ENCODE measurements at regions not wholly inside any gene's neighbourhood (a gene's known extent, or its start where the extent isn't known, plus 50 kb on each side); places are given as distances from the start of the nearest gene placed in this dataset.

DNA sequence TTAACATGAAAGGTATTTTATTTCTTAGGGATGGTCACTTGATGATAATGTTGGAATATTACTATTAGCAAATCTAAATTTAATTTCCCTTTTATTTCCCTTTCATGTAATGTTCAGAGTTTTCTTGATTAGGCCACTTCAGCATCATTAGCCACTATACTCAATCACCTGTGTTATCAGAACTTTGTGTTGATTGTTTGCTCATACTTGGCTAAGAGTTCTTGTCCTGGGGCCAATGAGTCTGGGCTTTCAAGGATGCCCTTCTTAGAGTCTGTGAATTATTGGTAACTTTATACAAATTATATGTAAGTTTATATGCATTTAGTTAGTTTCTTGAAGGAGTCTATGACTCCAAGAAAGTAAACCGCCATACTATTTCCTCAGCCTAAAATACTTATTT lies 408.0 kb upstream of the DDX18 start:
- Mint-ChIP-seq H3K9me3 (peaks cover 5% of the 10 kb centered on the region), H3K4me3 (no peak overlapping the region), H3K36me3 (no peaks in the 10 kb centered on the region), H3K4me1 (no peaks in the 10 kb centered on the region), H3K27me3 (no peaks in the 10 kb centered on the region), H3K27ac (no peak overlapping the region)
- CTCF ChIA-PET = no interaction called here
- no peak for DNase-seq

DNA sequence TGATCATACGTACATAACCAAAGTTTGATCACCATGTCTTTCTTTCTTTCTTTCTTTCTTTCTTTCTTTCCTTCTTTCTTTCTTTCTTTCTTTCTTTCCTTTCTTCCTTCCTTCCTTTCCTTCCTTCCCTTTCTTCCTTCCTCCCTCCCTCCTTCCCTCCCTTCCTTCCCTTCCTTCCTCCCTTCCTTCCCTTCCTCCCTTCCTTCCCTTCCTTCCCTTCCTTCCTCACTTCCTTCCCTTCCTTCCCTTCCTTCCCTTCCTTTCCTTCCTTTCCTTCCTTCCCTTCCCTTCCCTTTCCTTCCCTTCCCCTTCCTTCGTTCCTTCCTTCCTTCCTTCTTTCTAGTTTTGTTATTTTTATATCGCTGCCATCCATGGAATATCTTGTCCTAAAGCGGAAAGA lies 406.7 kb upstream of the DDX18 start:
- Mint-ChIP-seq H3K27ac (no peak overlapping the region), H3K4me3 (no peak overlapping the region), H3K27me3 (no peaks in the 10 kb centered on the region), H3K4me1 (no peaks in the 10 kb centered on the region), H3K36me3 (no peaks in the 10 kb centered on the region), H3K9me3 (peaks cover 6% of the 10 kb centered on the region)
- CTCF ChIA-PET = no interaction called here
- DNase-seq = no peak

DNA sequence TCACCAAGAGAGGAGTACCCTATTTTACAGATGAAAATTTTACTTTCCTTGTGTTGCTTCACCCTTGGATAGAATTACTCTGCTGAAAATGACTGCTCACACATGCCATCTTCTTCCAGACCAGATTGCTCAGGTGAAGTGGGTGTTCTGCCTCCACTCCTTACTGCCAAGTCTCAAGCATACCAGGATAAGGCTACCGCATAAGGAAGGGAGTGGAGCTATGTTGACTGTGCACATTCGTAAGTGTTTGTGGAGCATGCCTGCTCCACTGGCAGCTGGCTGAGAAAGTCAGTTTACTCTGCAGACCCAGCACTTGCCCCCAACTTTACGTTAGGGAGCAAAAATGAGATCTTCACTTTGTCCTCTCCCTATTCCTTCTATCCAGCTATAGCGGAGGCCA lies 405.0 kb upstream of the DDX18 start:
- CTCF ChIA-PET = no interaction called here
- no peaks in the 10 kb centered on the region for H3K27me3 Mint-ChIP-seq
- no peaks in the 10 kb centered on the region for H3K4me1 Mint-ChIP-seq
- no peak overlapping the region for H3K27ac Mint-ChIP-seq
- H3K36me3 Mint-ChIP-seq = no peaks in the 10 kb centered on the region
- peaks cover 7% of the 10 kb centered on the region for H3K9me3 Mint-ChIP-seq
- H3K4me3 Mint-ChIP-seq = no peak overlapping the region
- DNase-seq = no peak

DNA sequence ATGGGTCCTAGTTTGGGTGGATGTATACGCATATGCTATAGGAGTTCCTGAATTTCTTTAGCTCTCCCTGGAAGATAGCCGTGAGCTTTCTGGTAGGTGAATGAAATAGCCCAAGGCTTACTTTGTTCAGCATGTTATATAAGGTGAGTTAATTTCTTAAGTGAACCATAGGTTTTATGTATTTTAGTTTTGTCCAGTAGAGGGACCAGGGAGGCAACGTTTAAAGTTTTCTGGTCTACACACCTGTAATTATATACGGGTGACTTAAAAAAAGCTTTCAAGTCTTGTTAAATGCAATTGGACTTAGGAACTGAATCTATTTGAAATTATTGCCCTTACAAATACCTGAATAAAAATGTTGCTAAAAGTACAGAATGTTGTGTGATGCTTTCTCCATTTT lies 402.5 kb upstream of the DDX18 start:
- no peak overlapping the region for H3K4me3 Mint-ChIP-seq
- CTCF ChIA-PET = no interaction called here

DNA sequence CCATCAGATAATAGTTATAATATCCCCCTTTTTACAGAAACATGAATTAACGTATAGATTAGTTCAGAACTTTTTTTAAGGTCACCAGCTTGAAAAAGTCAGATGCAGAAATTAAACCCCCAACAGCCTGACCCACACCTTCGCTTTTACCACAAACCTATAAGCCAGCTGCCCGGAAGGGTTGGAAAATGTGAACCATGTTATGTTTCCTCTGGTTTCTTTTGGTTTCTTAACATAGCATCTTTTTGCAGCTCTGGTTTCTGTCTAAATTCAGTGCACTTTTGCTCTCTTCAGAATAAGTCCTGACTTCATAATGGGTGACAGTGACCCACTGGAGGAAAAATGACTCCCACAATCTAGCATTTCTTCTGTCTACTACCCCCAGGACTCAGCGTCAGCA lies 381.7 kb upstream of the DDX18 start:
- H3K4me3 Mint-ChIP-seq = no peak overlapping the region
- H3K36me3 Mint-ChIP-seq = no peaks in the 10 kb centered on the region
- peaks cover 4% of the 10 kb centered on the region for H3K9me3 Mint-ChIP-seq
- DNase-seq = no peak
- H3K27ac Mint-ChIP-seq = no peak overlapping the region
- no peaks in the 10 kb centered on the region for H3K4me1 Mint-ChIP-seq
- no peaks in the 10 kb centered on the region for H3K27me3 Mint-ChIP-seq
- CTCF ChIA-PET = no interaction called here

More for the DNA sequence above, 402.5 kb upstream of the DDX18 start:
- no peak for DNase-seq
- H3K4me1 Mint-ChIP-seq = no peaks in the 10 kb centered on the region
- H3K36me3 Mint-ChIP-seq = no peaks in the 10 kb centered on the region
- no peak overlapping the region for H3K27ac Mint-ChIP-seq
- H3K27me3 Mint-ChIP-seq = no peaks in the 10 kb centered on the region
- peaks cover 4% of the 10 kb centered on the region for H3K9me3 Mint-ChIP-seq

DNA sequence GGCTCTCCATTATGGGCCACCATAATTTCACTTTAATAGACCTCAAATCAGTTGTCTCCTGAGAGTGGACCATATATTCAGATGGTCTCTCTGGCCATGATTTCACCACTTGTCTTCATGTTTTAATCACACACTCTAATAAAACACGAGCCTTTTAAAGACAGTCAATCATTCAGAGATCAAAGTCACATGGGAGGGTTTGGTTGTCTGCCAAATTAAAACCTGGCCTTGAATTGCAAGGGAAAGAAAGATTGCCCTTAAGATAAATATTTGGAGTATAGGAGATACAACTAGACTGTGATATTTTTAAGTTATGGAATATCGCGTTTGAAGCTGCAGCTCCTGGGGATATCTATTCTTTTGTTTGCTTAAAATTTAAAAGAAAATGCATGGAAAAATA lies 377.8 kb upstream of the DDX18 start:
- peaks cover 5% of the 10 kb centered on the region for H3K9me3 Mint-ChIP-seq
- no peaks in the 10 kb centered on the region for H3K27me3 Mint-ChIP-seq
- H3K4me1 Mint-ChIP-seq = no peaks in the 10 kb centered on the region
- no peaks in the 10 kb centered on the region for H3K36me3 Mint-ChIP-seq
- no peak for DNase-seq
- H3K4me3 Mint-ChIP-seq = no peak overlapping the region
- CTCF ChIA-PET = no interaction called here
- no peak overlapping the region for H3K27ac Mint-ChIP-seq

DNA sequence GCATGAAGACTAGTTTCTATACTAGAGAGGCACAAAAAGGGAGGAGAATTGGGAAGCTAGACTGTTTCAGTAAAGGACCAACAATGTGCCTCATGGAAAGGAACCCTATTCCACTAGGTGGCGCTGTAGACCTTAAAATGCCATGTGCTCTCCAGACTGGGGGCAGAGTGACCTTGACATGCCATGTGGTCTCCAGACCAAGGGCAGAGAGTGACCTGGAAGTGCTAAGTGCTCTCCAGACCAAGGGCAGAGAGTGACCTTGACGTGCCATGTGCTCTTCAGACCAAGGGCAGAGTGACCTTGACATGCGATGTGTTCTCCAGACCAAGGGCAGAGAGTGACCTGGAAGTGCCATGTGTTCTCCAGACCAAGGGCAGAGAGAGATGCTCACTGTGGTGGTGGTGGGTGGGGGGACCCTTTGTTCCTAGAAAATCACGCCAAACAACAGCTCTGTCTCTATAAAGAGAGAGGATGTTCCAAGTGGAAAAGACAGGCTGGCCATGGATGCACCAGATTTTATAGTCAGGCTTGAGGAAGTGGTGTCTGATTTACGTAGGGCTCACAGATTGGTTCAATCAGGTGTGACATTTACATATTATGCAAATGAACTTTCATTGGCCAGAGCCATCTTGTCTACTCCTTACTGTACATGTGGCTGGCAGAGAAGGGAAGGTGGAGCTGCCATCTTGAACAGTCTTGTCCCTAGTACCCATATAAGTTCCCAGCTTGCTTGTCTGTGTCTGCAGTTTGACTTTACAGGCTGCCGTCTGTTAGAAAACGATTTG lies 344.0 kb upstream of the DDX18 start:
- no peak overlapping the region for H3K27ac Mint-ChIP-seq

DNA sequence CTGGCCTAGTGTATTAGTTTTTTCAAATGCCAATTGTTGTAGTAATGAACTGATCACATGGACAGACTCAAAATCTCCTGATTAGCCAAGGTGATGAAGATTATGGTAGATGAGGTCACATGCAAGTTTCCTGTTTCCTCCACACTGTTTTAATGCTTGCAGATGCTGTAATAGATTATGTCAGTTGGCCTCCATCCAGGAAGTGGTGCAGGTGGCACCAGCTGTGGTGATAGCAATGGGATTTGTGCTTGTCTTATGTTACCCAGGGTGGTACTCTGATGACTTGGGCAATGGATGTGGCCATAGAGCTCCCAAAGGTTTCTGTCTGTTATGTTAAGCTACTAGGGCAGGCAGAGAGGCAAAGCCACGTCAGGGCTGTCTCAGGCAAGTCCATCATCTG lies 332.9 kb upstream of the DDX18 start:
- H3K27ac Mint-ChIP-seq = no peak overlapping the region
- H3K4me3 Mint-ChIP-seq = no peak overlapping the region
- no peaks in the 10 kb centered on the region for H3K36me3 Mint-ChIP-seq
- DNase-seq = no peak
- CTCF ChIA-PET = no interaction called here
- no peaks in the 10 kb centered on the region for H3K4me1 Mint-ChIP-seq
- no peaks in the 10 kb centered on the region for H3K27me3 Mint-ChIP-seq
- peaks cover 19% of the 10 kb centered on the region for H3K9me3 Mint-ChIP-seq

More for the DNA sequence above, 344.0 kb upstream of the DDX18 start:
- H3K4me1 Mint-ChIP-seq = no peaks in the 10 kb centered on the region
- DNase-seq = peak; percentile 27
- CTCF ChIA-PET = interaction anchor here (0.6 to 1.5 kb wide), 3 partner anchors 64 to 315 kb away, joined by 3 read pairs; no protein-coding TSS in a partner anchor
- H3K9me3 Mint-ChIP-seq = peaks cover 18% of the 10 kb centered on the region
- H3K36me3 Mint-ChIP-seq = no peaks in the 10 kb centered on the region
- H3K27me3 Mint-ChIP-seq = no peaks in the 10 kb centered on the region
- no peak overlapping the region for H3K4me3 Mint-ChIP-seq

DNA sequence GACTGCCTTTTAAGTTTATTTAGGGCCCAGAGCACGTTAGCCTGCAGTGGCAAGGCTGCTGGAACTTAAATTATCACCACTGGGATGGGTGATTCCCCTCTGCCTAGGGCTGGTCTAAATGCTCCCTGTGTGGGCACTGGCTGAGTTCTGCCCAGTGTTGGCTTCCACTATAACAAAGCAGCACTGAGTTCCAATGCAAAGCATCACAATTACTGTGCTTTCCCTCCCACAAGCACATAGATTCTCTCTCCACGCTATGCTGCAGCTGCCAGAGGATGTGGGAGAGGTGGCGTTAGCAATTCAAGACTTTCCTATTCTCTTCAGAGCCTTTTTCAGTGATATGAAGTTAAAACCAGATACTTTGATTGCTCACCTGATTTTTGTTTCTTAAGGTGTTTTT lies 328.9 kb upstream of the DDX18 start:
- no peaks in the 10 kb centered on the region for H3K27me3 Mint-ChIP-seq
- no peak overlapping the region for H3K27ac Mint-ChIP-seq
- H3K4me3 Mint-ChIP-seq = no peak overlapping the region
- H3K36me3 Mint-ChIP-seq = no peaks in the 10 kb centered on the region
- H3K9me3 Mint-ChIP-seq = peaks cover 5% of the 10 kb centered on the region
- no peaks in the 10 kb centered on the region for H3K4me1 Mint-ChIP-seq
- DNase-seq = no peak
- CTCF ChIA-PET = no interaction called here

DNA sequence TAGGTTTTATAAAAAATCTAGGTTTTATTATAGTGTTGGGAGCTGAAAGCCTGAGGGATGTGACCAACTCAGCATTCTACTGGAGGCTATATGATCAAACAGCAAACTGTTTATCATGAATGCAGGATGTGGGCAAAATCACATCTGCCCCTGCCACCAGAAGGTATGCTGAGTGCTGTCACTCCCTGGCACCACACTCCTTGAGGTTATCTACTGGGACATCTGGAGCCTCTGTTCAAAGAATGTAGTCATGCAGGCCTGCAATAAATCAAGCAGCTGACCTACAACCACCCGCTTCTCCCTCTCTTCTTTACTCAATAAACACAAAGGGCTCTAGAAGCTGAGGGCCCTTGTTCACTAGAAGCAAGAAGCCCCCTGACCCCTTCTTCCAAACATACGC lies 328.4 kb upstream of the DDX18 start:
- no peaks in the 10 kb centered on the region for H3K27me3 Mint-ChIP-seq
- H3K4me3 Mint-ChIP-seq = no peak overlapping the region
- no peaks in the 10 kb centered on the region for H3K4me1 Mint-ChIP-seq
- no peak overlapping the region for H3K27ac Mint-ChIP-seq
- CTCF ChIA-PET = no interaction called here
- H3K9me3 Mint-ChIP-seq = peaks cover 5% of the 10 kb centered on the region
- DNase-seq = no peak
- no peaks in the 10 kb centered on the region for H3K36me3 Mint-ChIP-seq

DNA sequence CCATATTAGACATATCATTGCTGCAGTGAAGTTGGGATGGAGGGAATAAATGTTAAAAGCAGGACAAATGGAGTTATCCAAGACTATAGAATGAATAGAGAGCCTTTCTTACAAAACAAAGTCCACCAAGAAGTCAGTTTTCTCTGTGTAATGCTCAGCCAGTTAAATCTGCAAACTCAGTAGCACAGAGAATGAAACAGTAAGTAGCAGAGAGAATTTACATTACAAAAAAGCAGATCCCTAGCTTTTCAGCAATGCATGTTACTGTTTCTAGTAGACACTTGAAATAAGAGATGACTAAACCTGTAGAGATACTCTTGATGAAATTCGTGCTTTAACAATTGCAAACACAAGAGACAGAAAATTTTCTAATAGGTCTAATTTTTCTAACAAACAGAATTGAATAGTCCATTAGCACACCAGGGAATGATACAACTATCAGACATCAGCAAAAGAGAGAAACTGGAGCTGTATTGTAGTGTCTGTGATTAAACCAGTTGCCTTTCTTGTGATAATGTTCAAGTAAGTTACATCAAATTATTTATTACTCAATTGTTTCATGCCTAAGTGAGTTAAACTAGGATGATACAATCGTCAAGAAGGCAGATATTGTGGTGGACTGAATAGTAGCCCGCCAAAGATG lies 322.2 kb upstream of the DDX18 start:
- Mint-ChIP-seq H3K27ac (no peak overlapping the region), H3K4me3 (no peak overlapping the region), H3K4me1 (no peaks in the 10 kb centered on the region), H3K9me3 (peaks cover 6% of the 10 kb centered on the region), H3K36me3 (no peaks in the 10 kb centered on the region), H3K27me3 (no peaks in the 10 kb centered on the region)
- no peak for DNase-seq
- CTCF ChIA-PET = no interaction called here

DNA sequence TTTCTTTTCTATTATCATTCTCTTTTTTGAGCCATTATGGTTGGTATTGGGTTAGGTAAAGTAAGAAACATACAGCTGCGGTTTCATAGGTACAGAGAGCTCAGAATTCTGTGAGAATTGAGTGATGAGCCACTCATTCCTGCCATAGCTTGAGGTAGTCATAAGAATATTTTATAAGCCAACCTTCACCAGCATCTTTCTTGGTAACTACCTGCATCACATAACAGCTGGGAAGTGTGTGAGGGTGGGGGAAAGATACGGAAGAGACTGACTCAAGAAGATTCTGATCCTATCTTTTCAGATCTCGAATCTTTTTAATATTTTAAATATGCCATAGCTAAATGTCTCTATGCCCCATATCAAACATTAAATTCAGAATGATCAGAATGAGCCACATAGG lies 313.8 kb upstream of the DDX18 start:
- H3K27ac Mint-ChIP-seq = no peak overlapping the region
- no peak for DNase-seq
- H3K4me1 Mint-ChIP-seq = no peaks in the 10 kb centered on the region
- no peaks in the 10 kb centered on the region for H3K36me3 Mint-ChIP-seq
- CTCF ChIA-PET = no interaction called here
- no peaks in the 10 kb centered on the region for H3K27me3 Mint-ChIP-seq
- no peak overlapping the region for H3K4me3 Mint-ChIP-seq
- H3K9me3 Mint-ChIP-seq = peaks cover 4% of the 10 kb centered on the region

DNA sequence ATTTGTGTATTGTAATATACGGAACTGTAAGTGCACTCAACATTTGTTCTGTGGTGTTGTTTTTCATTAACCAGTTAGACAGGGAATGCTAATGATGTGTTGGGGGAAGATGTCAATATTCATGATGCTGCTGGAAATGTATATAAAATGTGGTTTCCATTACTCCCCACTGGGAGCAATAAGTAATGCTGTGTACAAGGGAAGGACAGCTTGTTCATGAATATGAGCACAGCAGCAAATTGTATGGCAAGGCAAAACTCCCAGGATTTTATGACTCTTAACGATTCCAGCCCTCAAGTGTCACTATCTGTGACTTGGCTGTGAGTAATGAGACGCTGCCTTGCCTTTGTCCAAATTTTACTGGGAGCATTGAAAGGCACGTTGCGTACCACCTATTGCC lies 312.4 kb upstream of the DDX18 start:
- Mint-ChIP-seq H3K4me1 (no peaks in the 10 kb centered on the region), H3K27ac (no peak overlapping the region), H3K9me3 (no peaks in the 10 kb centered on the region), H3K4me3 (no peak overlapping the region), H3K27me3 (no peaks in the 10 kb centered on the region), H3K36me3 (no peaks in the 10 kb centered on the region)
- DNase-seq = no peak
- CTCF ChIA-PET = no interaction called here

DNA sequence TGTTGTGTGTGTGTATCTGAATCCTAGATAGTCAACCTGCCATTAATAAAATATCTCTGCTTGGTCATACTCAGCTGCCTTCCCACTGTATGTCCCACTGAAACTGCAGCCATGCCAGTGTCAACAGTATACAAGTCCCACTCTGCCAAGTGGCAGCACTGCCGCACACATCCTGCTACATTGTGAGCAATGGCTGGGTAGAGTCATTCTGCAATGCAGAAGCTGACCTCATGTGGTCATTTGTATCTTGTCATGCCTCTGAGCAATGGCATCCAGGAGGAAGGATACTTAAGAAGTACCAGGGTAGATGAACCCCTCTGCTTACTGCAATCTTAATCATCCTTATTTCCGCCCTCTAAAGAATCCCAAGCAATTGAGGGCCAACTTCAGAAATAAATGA lies 302.2 kb upstream of the DDX18 start:
- Mint-ChIP-seq H3K4me3 (no peak overlapping the region), H3K27me3 (no peaks in the 10 kb centered on the region), H3K36me3 (no peaks in the 10 kb centered on the region), H3K4me1 (no peaks in the 10 kb centered on the region), H3K27ac (no peak overlapping the region), H3K9me3 (peaks cover 3% of the 10 kb centered on the region)
- no peak for DNase-seq
- CTCF ChIA-PET = no interaction called here

DNA sequence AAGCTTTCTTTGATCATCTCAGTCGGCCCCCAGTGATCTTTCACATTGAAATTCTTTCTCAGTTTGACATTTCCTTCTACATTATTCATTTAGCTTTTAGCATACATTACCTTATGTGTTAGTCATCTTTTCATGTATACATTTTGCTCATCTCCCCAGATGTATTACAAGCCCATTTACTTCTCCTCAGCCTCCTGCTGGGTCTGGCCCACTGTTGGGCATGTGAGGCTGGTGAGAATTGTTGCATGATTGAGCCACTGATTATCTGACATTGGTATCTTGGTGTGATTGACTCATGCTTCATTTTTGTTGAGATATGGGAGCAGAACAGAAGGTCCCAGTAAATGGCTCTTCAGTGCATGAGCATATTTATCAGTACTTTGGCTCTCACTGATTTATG lies 300.1 kb upstream of the DDX18 start:
- no peaks in the 10 kb centered on the region for H3K4me1 Mint-ChIP-seq
- CTCF ChIA-PET = no interaction called here
- DNase-seq = no peak
- no peak overlapping the region for H3K27ac Mint-ChIP-seq
- no peaks in the 10 kb centered on the region for H3K27me3 Mint-ChIP-seq
- H3K4me3 Mint-ChIP-seq = no peak overlapping the region
- H3K9me3 Mint-ChIP-seq = peaks cover 3% of the 10 kb centered on the region
- no peaks in the 10 kb centered on the region for H3K36me3 Mint-ChIP-seq
